ENCODE measurements at regions not wholly inside any gene's neighbourhood (a gene's known extent, or its start where the extent isn't known, plus 50 kb on each side); places are given as distances from the start of the nearest gene placed in this dataset.

GRCh38 chr4:187158003-187158402, 434.3 kb upstream of the FAT1 start:
- no peak for DNase-seq (ENCODE audit: low read depth in 1 of 2, low spot score in 1 of 2)
- TF ChIP-seq REST (IDR thresholded peaks at IDR 0.05; ENCODE audit: insufficient replicate concordance, low read depth) = no peak
- TF ChIP-seq POLR2AphosphoS5 (IDR thresholded peaks at IDR 0.05; ENCODE audit: low read depth) = no peak
- no peak for TF ChIP-seq CTCF (IDR thresholded peaks at IDR 0.05; ENCODE audit: insufficient read depth, low read length)
- no peak for TF ChIP-seq GABPA (IDR thresholded peaks at IDR 0.05; ENCODE audit: low read depth)
- H3K27ac ChIP-seq (replicated peaks) = no peak overlapping the region
- H3K27me3 ChIP-seq (ENCODE audit: insufficient read depth, poor library complexity, severe bottlenecking) = no peaks in the 10 kb centered on the region
- no peak overlapping the region for H3K4me3 ChIP-seq (replicated peaks; ENCODE audit: insufficient read depth, low read length)

GRCh38 chr4:187160486-187160885, 436.8 kb upstream of the FAT1 start:
- H3K27me3 ChIP-seq (ENCODE audit: insufficient read depth, poor library complexity, severe bottlenecking) = no peaks in the 10 kb centered on the region
- H3K4me3 ChIP-seq (replicated peaks; ENCODE audit: insufficient read depth, low read length) = no peak overlapping the region
- DNase-seq (ENCODE audit: low read depth in 1 of 2, low spot score in 1 of 2) = no peak
- no peak overlapping the region for H3K27ac ChIP-seq (replicated peaks)
- no peak for TF ChIP-seq SPI1 (IDR thresholded peaks at IDR 0.05; ENCODE audit: borderline replicate concordance, low read depth)
- TF ChIP-seq POLR2AphosphoS5 (IDR thresholded peaks at IDR 0.05; ENCODE audit: low read depth) = no peak
- no peak for TF ChIP-seq REST (IDR thresholded peaks at IDR 0.05; ENCODE audit: insufficient replicate concordance, low read depth)
- TF ChIP-seq GABPA (IDR thresholded peaks at IDR 0.05; ENCODE audit: low read depth) = no peak
- TF ChIP-seq CTCF (IDR thresholded peaks at IDR 0.05; ENCODE audit: insufficient read depth, low read length) = no peak

GRCh38 chr4:187166886-187167512, 443.3 kb upstream of the FAT1 start:
- DNase-seq (ENCODE audit: low read depth in 1 of 2, low spot score in 1 of 2) = no peak
- Histone ChIP-seq H3K4me3 (replicated peaks; ENCODE audit: insufficient read depth, low read length) (no peak overlapping the region), H3K27ac (replicated peaks) (no peak overlapping the region), H3K27me3 (ENCODE audit: insufficient read depth, poor library complexity, severe bottlenecking) (no peaks in the 10 kb centered on the region)
- TF ChIP-seq REST (IDR thresholded peaks at IDR 0.05; ENCODE audit: insufficient replicate concordance, low read depth) (no peak), POLR2AphosphoS5 (IDR thresholded peaks at IDR 0.05; ENCODE audit: low read depth) (no peak), SPI1 (IDR thresholded peaks at IDR 0.05; ENCODE audit: borderline replicate concordance, low read depth) (no peak), CTCF (IDR thresholded peaks at IDR 0.05; ENCODE audit: insufficient read depth, low read length) (no peak), GABPA (IDR thresholded peaks at IDR 0.05; ENCODE audit: low read depth) (no peak)
